ENCODE measurements at regions not wholly inside any gene's neighbourhood (a gene's known extent, or its start where the extent isn't known, plus 50 kb on each side); places are given as distances from the start of the nearest gene placed in this dataset.
A peak's percentile ranks its signal among the peaks of the same experiment; 100 is the strongest.
"Not testable (repeated sequence)": the region's sequence is repeated elsewhere in the genome, so short reads cannot be mapped to it uniquely, and the experiment has no call there.

GRCh38 chrX:115702982-115703381 is 142.0 kb downstream of the PLS3 start:
- DNase-seq (ENCODE audit: low read depth, low spot score) = no peak
- in situ Hi-C loops (cut with HindIII; ENCODE audit: low pct_unique_long_range_greater_than_20kb, low sequenced_read_pairs) = no loop called here

- DNase-seq (ENCODE audit: low read depth, low spot score) = no peak
- in situ Hi-C loops (cut with HindIII; ENCODE audit: low pct_unique_long_range_greater_than_20kb, low sequenced_read_pairs) = no loop called here
Observed at GRCh38 chrX:115709039-115709438, 148.1 kb downstream of the PLS3 start.

- in situ Hi-C loops (cut with HindIII; ENCODE audit: low pct_unique_long_range_greater_than_20kb, low sequenced_read_pairs) = no loop called here
- no peak for DNase-seq (ENCODE audit: low read depth, low spot score)
Observed at GRCh38 chrX:115712484-115712883, 151.5 kb downstream of the PLS3 start.

- DNase-seq (ENCODE audit: low read depth, low spot score) = no peak
- in situ Hi-C loops (cut with HindIII; ENCODE audit: low pct_unique_long_range_greater_than_20kb, low sequenced_read_pairs) = no loop called here
Observed at GRCh38 chrX:115713460-115713859, 152.5 kb downstream of the PLS3 start.

GRCh38 chrX:115719171-115719570 is 158.2 kb downstream of the PLS3 start:
- DNase-seq (ENCODE audit: low read depth, low spot score) = peak; percentile 43
- in situ Hi-C loops (cut with HindIII; ENCODE audit: low pct_unique_long_range_greater_than_20kb, low sequenced_read_pairs) = no loop called here

- DNase-seq (ENCODE audit: low read depth, low spot score); in situ Hi-C loops (cut with HindIII; ENCODE audit: low pct_unique_long_range_greater_than_20kb, low sequenced_read_pairs): not testable (repeated sequence)
Observed at GRCh38 chrX:115722724-115723433, 161.9 kb downstream of the PLS3 start.

GRCh38 chrX:115725370-115725769 is 164.4 kb downstream of the PLS3 start:
- in situ Hi-C loops (cut with HindIII; ENCODE audit: low pct_unique_long_range_greater_than_20kb, low sequenced_read_pairs); DNase-seq (ENCODE audit: low read depth, low spot score): not testable (repeated sequence)

GRCh38 chrX:115727792-115728732 is 167.1 kb downstream of the PLS3 start:
- in situ Hi-C loops (cut with HindIII; ENCODE audit: low pct_unique_long_range_greater_than_20kb, low sequenced_read_pairs) = not testable (repeated sequence)

GRCh38 chrX:115732530-115732929 is 171.6 kb downstream of the PLS3 start:
- DNase-seq (ENCODE audit: low read depth, low spot score); in situ Hi-C loops (cut with HindIII; ENCODE audit: low pct_unique_long_range_greater_than_20kb, low sequenced_read_pairs): not testable (repeated sequence)

More at GRCh38 chrX:115727792-115728732, 167.1 kb downstream of the PLS3 start:
- not testable (repeated sequence) for DNase-seq (ENCODE audit: low read depth, low spot score)

- in situ Hi-C loops (cut with HindIII; ENCODE audit: low pct_unique_long_range_greater_than_20kb, low sequenced_read_pairs); DNase-seq (ENCODE audit: low read depth, low spot score): not testable (repeated sequence)
Observed at GRCh38 chrX:115735269-115735668, 174.3 kb downstream of the PLS3 start.

Small RNA genes in the stretch of these regions (small RNA-seq; reads per million reads assigned to genes)
- 0 to 0.10 reads per million in 2 experiments for gene AC005000.1

All from SK-MEL-5 (cell line).